Esophagus squamous epithelium (tissue), 5 donors: ENCODE measurements at regions not wholly inside any gene's neighbourhood (a gene's known extent, or its start where the extent isn't known, plus 50 kb on each side); places are given as distances from the start of the nearest gene placed in this dataset.
"Not testable (repeated sequence)": the region's sequence is repeated elsewhere in the genome, so short reads cannot be mapped to it uniquely, and the experiment has no call there.

ENCODE experiments used
- DNase-seq: peaks from one replicate; lab custom pipeline; 2025; lab: John Stamatoyannopoulos, UW
- H3K27ac ChIP-seq, 4 donors: fragments of 200-600 bp; sonication (generic); one replicate each; pipeline ENCODE4 v1.5.1; 2016 to 2019; ENCODE audit warnings: mild to moderate bottlenecking in 1 of 4
- H3K27me3 ChIP-seq, 4 donors: fragments of 200-600 bp; sonication (generic); 1 replicate in 3 of 4; 2 replicates in 1 of 4; pipeline versions ENCODE4 v1.5.1 to v1.6.0; 2017 to 2021; ENCODE audit warnings: antibody characterized with exemption in 1 of 4
- H3K36me3 ChIP-seq, 3 donors: fragments of 200-600 bp; sonication (generic); one replicate each; pipeline ENCODE4 v1.5.1; 2016 to 2019
- H3K4me1 ChIP-seq, 3 donors: fragments of 200-600 bp; sonication (generic); one replicate each; pipeline ENCODE4 v1.5.1; 2017 to 2019
- H3K4me3 ChIP-seq, 4 donors: fragments of 200-600 bp; sonication (generic); 1 replicate in 3 of 4; 2 replicates in 1 of 4; pipeline ENCODE4 v1.5.1; 2016 to 2019; ENCODE audit warnings: mild to moderate bottlenecking in 2 of 4, moderate library complexity in 1 of 4
- H3K9me3 ChIP-seq, 3 donors: fragments of 200-600 bp; sonication (generic); one replicate each; pipeline ENCODE4 v1.5.1; 2016 to 2019
- POLR2A ChIP-seq, 4 donors: fragments of 450-650 bp; IDR thresholded peaks; one replicate each; pipeline ENCODE4 v1.6.1; 2017; ENCODE audit warnings: antibody characterized with exemption in 4 of 4, mild to moderate bottlenecking in 4 of 4, moderate library complexity in 3 of 4
- WGBS, 2 donors: methylation state at CpG; one replicate each; pipeline ENCODE4 v1.1.5; 2018; 5-methylcytosine and 5-hydroxymethylcytosine counted together
- intact Hi-C: fragments of 100-400 bp; cut with DNase I; formaldehyde crosslinking; loops from one replicate; pipeline ENCODE4 v1.15.0; 2022
- TF ChIP-seq, protein P1 (sequence below), 6 experiments: fragments of 450-650 bp in 4 of 6; fragments of 200-600 bp in 2 of 6; sonication (generic) in 2 of 6; IDR thresholded peaks; one replicate each; pipeline ENCODE4 v1.5.1; 2016 to 2019; ENCODE audit warnings: antibody characterized with exemption in 6 of 6, mild to moderate bottlenecking in 4 of 6, moderate library complexity in 4 of 6
- donor health status: DM: yes; HTN: yes; CAD: no.

DNA sequence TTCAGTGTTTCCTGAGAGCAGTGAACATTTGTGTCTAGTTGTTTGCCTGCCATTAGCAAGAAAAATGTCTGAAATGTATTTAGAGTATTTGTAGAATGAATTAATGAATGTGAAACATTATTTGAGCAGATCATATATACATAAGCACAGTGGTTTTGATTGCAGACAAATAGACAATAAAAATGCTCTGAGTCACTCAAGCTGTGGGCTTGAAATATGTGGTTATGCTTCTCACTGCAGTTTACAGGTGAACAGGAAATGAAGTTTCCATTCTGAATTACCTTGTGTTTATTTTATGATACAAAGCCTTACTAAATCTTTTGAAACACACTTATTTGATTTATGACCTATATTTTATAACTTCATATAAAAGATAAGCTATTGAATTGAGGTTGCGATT lies 827.7 kb downstream of the TMTC2 start:
- no peaks in the 10 kb centered on the region for H3K9me3 ChIP-seq
- no peaks in the 10 kb centered on the region for H3K36me3 ChIP-seq
- H3K4me3 ChIP-seq: no peak overlapping the region
- WGBS, 2 donors: 56 to 69% methylated on average over 1 of the region's 1 CpG
- DNase-seq: no peak
- intact Hi-C loops: no loop called here
- H3K4me1 ChIP-seq: no peaks in the 10 kb centered on the region
- H3K27me3 ChIP-seq: no peaks in the 10 kb centered on the region
- H3K27ac ChIP-seq: no peak overlapping the region
- TF ChIP-seq, protein P1, sequence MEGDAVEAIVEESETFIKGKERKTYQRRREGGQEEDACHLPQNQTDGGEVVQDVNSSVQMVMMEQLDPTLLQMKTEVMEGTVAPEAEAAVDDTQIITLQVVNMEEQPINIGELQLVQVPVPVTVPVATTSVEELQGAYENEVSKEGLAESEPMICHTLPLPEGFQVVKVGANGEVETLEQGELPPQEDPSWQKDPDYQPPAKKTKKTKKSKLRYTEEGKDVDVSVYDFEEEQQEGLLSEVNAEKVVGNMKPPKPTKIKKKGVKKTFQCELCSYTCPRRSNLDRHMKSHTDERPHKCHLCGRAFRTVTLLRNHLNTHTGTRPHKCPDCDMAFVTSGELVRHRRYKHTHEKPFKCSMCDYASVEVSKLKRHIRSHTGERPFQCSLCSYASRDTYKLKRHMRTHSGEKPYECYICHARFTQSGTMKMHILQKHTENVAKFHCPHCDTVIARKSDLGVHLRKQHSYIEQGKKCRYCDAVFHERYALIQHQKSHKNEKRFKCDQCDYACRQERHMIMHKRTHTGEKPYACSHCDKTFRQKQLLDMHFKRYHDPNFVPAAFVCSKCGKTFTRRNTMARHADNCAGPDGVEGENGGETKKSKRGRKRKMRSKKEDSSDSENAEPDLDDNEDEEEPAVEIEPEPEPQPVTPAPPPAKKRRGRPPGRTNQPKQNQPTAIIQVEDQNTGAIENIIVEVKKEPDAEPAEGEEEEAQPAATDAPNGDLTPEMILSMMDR (IDR thresholded peaks at IDR 0.05): no peak
- TF ChIP-seq POLR2A (IDR thresholded peaks at IDR 0.05): no peak

DNA sequence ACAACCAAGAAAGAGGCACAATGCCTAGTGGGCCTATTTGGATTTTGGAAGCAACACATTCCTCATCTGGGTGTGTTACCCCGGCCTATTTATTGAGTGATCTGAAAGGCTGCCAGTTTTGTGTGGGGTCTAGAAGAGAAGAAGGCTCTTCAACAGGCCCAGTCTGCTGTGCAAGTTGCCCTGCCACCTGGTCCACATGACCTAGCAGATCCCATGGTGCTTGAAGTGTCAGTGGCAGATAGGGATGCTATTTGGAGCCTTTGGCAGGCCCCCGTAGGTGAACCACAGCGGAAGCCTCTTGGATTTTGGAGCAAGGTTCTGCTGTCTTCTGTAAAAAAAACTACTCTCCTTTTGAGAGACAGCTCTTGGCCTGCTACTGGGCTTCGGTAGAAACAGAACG lies 820.1 kb downstream of the TMTC2 start:
- Histone ChIP-seq H3K4me1 (no peaks in the 10 kb centered on the region), H3K4me3 (no peak overlapping the region), H3K36me3 (no peaks in the 10 kb centered on the region), H3K9me3 (no peaks in the 10 kb centered on the region), H3K27me3 (no peaks in the 10 kb centered on the region), H3K27ac (no peak overlapping the region)
- intact Hi-C loops: no loop called here
- 64 to 85% methylated on average over 3 to 5 of the region's 5 CpGs for WGBS, 2 donors
- no peak for DNase-seq
- TF ChIP-seq, protein P1 (IDR thresholded peaks at IDR 0.05): no peak
- TF ChIP-seq POLR2A (IDR thresholded peaks at IDR 0.05): no peak

DNA sequence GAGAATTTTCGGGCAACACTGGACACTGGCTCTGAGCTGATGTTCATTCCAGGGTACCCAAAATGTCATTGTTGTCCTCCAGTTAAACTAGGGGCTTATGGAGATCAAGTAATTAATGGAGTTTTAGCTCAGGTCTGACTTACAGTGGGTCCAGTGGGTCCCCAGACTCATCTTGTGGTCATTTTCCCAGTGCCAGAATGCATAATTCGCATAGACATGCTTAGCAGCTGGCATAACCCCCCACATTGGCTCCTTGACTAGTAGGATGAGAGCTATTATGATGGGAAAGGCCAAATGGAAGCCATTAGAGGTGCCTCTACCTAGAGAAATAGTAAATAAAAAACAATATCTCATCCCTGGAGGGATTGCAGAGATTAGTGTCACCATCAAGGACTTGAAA lies 818.9 kb downstream of the TMTC2 start:
- no peak overlapping the region for H3K27ac ChIP-seq
- no peaks in the 10 kb centered on the region for H3K9me3 ChIP-seq
- H3K4me3 ChIP-seq: no peak overlapping the region
- TF ChIP-seq, protein P1 (IDR thresholded peaks at IDR 0.05): no peak
- 57 to 67% methylated on average over 2 of the region's 2 CpGs for WGBS, 2 donors
- DNase-seq: no peak
- no peaks in the 10 kb centered on the region for H3K36me3 ChIP-seq
- H3K4me1 ChIP-seq: no peaks in the 10 kb centered on the region
- no peaks in the 10 kb centered on the region for H3K27me3 ChIP-seq
- intact Hi-C loops: no loop called here

DNA sequence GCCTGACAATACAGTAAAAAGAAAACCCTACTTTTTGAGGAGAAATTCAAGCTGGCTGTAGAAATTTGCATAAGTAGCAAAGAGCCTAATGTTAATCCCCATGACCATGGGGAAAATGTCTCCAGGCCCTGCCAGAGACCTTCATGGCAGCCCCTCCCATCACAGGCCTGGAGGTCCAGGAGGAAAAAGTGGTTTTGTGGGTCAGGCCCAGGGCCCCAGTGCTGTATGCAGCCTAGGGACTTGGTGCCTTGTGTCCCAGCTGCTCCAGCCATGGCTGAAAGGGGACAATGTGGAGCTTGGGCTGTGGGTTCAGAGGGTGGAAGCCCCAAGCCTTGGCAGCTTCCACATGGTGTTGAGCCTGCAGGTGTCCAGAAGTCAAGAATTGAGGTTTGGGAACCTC lies 813.2 kb downstream of the TMTC2 start:
- DNase-seq, H3K27me3 ChIP-seq, H3K27ac ChIP-seq, H3K36me3 ChIP-seq, H3K4me3 ChIP-seq, H3K9me3 ChIP-seq, intact Hi-C loops, H3K4me1 ChIP-seq: not testable (repeated sequence)

DNA sequence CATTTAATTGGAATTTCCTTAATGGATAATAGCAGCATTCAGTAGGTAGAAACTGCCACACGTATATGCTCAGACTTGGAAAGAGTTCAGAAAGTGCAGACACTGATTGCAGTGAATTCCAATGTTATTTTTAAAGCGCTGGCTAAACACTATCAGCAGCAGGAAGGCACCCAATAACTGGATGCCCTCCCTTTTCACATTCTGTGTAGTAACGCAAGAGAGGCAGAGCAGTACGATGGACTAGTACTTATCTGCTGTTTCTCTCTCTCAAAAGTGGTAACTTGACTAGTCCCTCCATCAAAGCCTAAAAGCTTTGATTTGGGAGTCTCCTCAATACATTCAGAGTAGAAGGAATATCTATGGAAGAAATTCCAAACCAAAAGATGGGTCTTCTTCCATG lies 791.0 kb downstream of the TMTC2 start:
- TF ChIP-seq, protein P1 (IDR thresholded peaks at IDR 0.05): no peak
- no peak for TF ChIP-seq POLR2A (IDR thresholded peaks at IDR 0.05)
- Histone ChIP-seq H3K36me3 (no peaks in the 10 kb centered on the region), H3K27ac (no peak overlapping the region), H3K4me1 (no peaks in the 10 kb centered on the region), H3K9me3 (no peaks in the 10 kb centered on the region), H3K4me3 (no peak overlapping the region), H3K27me3 (no peaks in the 10 kb centered on the region)
- 36 to 50% methylated on average over 4 of the region's 4 CpGs for WGBS, 2 donors
- intact Hi-C loops: no loop called here
- no peak for DNase-seq
